HG02970 (cell line): ENCODE measurements at regions not wholly inside any gene's neighbourhood (a gene's known extent, or its start where the extent isn't known, plus 50 kb on each side); places are given as distances from the start of the nearest gene placed in this dataset.

Experiments
- ATAC-seq: cut with Tn5 transposase; IDR thresholded peaks from one replicate; pipeline ENCODE4 v1.9.1; 2021; ENCODE audit warnings: mild to moderate bottlenecking, moderate library complexity, moderate number of reproducible peaks; ENCODE audit not compliant: unreplicated experiment, low FRiP score

DNA sequence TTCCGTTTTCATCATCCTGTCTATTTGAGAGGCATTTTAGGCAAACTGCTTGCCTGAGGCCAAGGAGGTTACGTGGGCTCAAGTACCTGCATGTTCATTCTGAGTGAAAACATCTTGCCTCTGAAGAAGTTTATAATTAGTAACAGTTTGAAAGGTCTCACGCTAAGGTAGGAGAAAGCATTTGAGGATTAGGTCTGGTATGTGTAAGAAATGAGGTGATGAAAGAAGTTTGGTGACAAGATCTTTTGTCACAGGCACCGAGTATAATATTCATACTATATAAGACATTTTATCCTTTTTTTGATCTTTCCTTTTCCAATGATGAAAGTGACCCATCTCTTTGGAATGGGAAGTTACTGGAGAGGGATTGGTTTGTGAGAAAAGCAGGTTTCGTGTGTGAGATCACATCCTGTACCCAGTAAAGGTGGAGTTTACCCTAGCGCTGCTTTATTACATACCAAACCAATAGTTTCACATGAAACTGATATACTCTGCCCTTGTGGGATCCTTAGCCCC is 98.7 kb upstream of the PDC start:
- no peak for ATAC-seq

DNA sequence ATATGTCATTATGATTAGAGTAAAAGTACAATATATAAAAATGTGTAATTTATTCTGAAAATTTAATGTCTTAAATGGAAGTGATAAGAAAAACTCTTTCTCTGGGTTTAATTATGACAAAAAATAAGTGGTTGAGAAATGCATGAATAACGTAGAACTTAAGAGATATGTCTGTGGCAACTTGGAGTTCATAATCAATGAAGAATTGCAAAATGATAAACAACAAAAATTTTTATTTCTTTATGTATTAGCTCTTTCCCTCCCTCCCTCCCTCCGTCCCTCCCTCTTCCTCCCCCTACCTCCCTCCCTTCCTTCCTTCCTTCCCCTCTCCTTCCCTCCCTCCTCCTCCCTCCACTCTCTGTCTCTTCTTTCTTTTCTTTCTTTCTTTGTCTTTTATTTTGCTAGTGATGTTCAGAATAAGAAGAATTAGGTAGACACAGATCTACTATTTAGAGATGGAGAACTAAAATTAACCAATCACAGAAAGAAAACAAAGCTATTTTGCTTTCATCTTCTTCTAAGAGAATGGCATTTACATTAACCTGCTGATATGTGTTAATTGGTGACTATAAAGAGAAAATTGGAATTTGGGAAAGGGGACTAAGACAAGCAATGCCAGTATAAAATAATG is 96.3 kb upstream of the PDC start:
- ATAC-seq, result no peak

GRCh38 chr1:186550832-186551231 is 89.9 kb upstream of the PDC start:
- no peak for ATAC-seq

- no peak for ATAC-seq
Observed at GRCh38 chr1:186541003-186541402, 80.1 kb upstream of the PDC start.

- no peak for ATAC-seq
Observed at GRCh38 chr1:186540521-186540920, 79.6 kb upstream of the PDC start.

GRCh38 chr1:186536273-186536890 is 75.5 kb upstream of the PDC start:
- no peak for ATAC-seq

GRCh38 chr1:186535388-186536133 is 74.6 kb upstream of the PDC start:
- ATAC-seq, result no peak

- no peak for ATAC-seq
Observed at GRCh38 chr1:186534401-186534800, 73.5 kb upstream of the PDC start.

GRCh38 chr1:186532466-186532865 is 71.6 kb upstream of the PDC start:
- ATAC-seq, result no peak

DNA sequence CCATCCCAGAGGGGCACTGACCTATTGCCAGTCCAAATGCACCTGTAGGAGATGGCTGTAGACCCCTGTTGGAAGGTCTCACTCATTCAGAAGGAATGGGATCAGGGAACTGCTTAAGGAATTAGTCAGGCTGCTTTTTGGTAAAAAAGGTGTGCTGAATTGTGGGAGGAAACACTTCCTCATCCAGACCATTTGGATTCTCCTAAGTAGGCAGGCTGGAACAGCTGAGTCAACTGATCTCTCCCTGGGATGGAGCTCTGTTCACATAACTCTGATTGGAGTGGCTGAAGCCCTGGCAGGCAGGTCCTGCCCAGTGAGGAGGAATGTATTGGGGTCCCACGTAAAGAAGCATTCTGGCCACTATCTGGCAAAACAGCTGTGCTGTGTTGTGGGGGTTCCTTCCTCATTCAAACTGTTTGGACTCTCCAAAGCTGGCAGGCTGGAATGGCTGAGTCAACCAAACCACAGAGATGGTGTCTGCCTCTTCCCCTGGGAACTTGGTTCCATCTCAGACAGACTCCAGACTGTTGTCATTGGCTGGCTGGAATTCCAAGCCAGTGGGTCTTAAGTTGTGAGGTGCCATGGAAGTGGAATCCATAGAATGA is 70.7 kb upstream of the PDC start:
- no peak for ATAC-seq

GRCh38 chr1:186530109-186530508 is 69.2 kb upstream of the PDC start:
- ATAC-seq, result no peak

DNA sequence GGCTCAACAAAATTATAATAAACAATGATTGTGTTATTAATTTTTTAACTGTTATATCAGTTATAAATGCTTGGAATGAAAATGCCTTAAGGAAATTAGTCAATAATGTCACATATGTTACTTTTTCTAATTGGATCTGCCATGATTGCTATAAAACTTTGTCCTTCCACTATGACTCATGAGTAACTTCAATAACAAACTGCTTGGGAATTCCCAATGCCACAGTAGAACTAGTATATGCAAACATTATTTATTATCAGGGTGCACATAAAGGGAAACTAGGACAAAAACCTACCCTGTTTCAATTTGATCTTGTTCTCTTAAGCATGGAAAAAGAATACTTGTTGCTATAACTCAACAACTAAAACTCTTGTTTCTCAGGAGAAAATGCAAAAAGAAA is 59.1 kb upstream of the PDC start:
- no peak for ATAC-seq

DNA sequence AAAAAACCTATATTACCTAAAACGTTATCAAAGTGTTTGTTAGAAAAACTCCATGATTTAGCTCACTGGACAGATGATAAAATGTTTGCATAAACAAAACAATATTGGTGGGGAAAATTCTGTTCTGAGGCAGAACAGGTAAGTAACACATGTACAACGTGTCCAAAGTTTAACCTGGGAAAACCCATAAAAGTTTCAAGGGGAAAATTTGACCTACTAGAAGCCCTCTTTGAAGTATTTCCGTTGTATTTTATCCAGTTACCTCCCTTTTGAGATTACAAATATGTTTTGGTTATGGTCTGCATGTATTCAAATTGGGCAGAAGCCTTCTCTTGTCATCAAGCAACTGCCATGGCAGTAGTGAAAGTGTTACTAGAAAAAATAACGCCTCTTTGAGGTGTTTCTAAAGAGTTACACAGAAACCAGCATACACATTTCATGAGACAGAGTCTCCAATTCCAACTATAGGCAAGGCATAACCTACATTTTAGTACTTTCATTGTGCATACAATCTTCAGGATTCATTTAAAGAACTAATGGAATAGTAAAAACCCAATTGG is 58.0 kb upstream of the PDC start:
- no peak for ATAC-seq

GRCh38 chr1:186518395-186518794 is 57.5 kb upstream of the PDC start:
- ATAC-seq, result no peak

DNA sequence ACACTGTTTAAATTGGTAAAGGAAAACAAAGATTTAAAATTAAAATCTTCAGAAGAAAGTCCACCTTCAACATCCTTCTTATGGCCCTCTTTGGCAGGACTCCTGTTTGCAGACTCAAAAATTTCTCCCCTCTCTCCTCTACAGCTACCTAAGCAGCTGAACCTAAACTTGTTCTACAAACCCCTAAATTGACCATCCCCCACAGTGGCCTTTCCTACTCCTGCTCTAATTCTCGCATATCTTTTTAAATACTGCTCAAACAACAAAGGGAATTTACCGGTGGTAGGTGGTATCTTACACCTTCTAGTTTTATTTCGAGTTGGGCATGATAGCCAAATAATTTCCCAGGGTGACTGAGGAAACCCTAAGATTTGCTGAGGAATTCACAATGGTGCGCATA is 53.5 kb upstream of the PDC start:
- ATAC-seq, result no peak

DNA sequence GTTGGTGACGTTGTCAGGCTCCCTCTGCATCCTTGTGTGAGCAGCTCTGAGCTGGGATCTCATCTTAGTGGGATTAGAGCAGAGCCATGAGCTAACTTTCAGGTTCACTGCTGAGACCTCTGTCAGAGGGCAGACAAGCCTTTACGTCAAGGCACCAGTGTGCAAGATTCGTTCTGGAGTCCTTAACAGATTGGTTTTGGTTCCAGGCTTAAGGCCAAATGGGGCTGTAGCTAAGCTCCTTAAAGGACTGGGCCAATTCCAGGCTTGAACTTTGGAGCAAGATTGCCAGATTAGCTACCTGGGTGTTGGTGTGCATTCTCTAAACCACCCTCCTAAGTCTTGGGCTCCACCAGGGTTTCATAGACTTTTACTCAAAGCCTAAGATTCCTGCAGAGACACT is 52.6 kb upstream of the PDC start:
- ATAC-seq, result no peak

DNA sequence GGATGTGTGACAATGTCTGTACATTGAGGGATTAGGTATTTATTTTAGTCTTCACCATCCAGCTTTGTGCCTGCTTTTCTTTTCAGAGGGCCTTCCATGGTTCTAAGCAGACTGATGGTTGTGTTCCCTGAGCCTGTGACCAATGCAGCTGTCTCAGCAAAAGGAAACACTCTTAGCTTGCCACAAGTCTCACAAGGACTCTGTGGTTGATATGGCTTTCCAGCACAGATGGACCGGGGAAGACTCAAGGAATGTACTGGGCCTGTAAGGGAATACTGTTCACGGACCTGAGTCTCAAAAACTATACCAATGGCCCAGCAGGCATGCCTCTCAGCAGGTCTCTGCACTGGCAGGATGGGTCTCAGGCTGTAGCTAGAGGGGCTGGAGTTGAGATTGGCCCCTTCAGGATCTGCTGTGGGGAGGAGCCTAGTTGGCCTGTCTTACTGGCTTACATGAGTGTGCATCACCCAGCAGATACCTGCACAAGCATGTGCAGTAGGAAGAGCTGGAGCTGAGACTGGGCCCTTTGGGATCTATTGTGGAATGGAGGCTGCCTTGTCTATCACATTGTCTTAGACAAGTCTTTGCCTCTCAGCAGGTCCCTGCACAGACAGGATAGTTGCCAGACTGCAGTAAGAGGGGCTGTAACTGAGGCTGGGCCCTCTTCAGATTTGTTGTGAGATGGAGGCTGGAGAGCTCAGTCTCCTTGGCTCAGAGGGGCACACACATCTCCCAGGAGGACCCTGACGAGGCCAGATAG is 52.0 kb upstream of the PDC start:
- no peak for ATAC-seq

DNA sequence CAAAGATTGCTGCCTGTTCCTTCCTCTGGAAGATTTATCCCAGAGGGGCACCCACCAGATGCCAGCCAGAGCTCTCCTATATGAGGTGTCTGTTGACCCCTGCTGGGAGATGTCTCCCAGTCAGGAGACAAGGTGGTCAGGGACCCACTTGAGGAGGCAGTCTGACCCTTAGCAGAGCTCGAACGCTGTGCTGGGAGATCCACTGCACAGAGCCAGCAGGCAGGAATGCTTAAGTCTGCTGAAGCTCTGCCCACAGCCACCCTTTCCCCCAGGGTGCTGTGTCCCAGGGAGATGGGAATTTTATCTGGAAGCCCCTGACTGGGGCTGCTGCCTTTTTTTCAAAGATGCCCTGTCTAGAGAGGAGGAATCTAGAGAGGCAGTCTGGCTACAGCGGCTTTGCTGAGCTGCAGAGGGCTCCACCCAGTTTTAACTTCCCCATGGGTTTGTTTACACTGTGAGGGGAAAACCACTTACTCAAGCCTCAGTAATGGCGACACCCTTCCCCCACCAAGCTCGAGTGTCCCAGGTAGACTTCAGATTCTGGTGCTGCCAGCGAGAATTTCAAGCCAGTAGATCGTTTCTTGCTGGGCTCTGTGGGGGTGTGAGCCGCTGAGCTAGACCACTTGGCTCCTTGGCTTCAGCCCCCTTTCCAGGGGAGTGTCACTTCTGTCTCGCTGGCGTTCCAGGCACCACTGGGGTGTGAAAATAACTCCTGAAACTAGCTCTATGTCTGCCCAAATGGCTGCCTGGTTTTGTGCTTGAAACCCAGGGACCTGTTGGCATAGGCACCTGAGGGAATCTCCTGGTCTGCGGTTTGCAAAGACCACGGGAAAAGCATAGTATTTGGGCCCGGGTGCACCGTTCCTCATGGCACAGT is 51.1 kb upstream of the PDC start:
- no peak for ATAC-seq
